ENCODE measurements at regions not wholly inside any gene's neighbourhood (a gene's known extent, or its start where the extent isn't known, plus 50 kb on each side); places are given as distances from the start of the nearest gene placed in this dataset.

DNA sequence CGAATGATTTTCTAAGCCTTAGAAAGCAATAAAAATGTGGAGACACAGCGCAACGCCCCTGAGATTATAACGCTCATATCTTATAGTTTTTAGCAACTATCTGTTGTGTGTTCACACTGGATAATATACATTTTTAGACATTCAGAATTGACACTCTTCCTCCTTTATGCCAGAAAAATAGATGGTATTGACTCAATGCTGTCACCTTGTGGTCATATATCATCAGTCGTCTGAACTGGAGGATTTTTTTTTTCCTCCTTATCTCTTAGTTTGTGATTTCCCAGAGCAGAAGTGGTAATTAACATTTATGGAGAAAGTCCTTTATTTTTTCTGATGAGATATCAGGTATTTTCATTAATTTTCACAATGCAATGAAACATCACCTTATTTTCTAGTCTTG is 759.6 kb downstream of the RAB28 start:
- Histone ChIP-seq H3K79me2 (ENCODE audit: insufficient read depth, low read length) (no peaks in the 10 kb centered on the region), H3K27me3 (ENCODE audit: insufficient read depth, low read length) (no peaks in the 10 kb centered on the region), H3K4me2 (ENCODE audit: low read length) (no peak overlapping the region), H3K36me3 (ENCODE audit: control insufficient read depth in 1 of 2, insufficient read depth in 2 of 2, low read length in 2 of 2) (no peaks in the 10 kb centered on the region), H4K20me1 (ENCODE audit: insufficient read depth) (no peaks in the 10 kb centered on the region), H3K27ac (ENCODE audit: low read depth, low read length) (no peak overlapping the region), H3K9ac (ENCODE audit: low read length) (no peak overlapping the region), H2AFZ (ENCODE audit: low read depth, low read length, poor library complexity, severe bottlenecking) (no peak overlapping the region), H3K4me1 (ENCODE audit: control insufficient read depth in 1 of 2, insufficient read depth in 2 of 2, low read length in 2 of 2) (no peaks in the 10 kb centered on the region), H3K9me2 (ENCODE audit: insufficient read depth) (no peaks in the 10 kb centered on the region), H3K9me3 (ENCODE audit: control insufficient read depth in 1 of 2, insufficient read depth in 1 of 2, low read depth in 1 of 2, low read length in 2 of 2) (no peaks in the 10 kb centered on the region), H3K4me3 (replicated peaks in 1 of 2; ENCODE audit: low read depth in 1 of 2, low read length in 2 of 2) (no peak overlapping the region)
- ChIA-PET POLR2A (no interaction called here), RAD21 (ENCODE audit: low non-redundant PET in 1 of 2, low total read pairs in 2 of 2, uncharacterized antibody in 2 of 2, unreplicated experiment in 2 of 2) (no interaction called here), CTCF (no interaction called here)
- DNase-seq (ENCODE audit: low read depth, low spot score): no peak
- BruUV-seq (replicated peaks): no TSS peak
- TF ChIP-seq RAD21 (IDR thresholded peaks at IDR 0.05; ENCODE audit: low read depth): peak; percentile 62
- no peak for TF ChIP-seq EZH2phosphoT487 (IDR thresholded peaks at IDR 0.05; ENCODE audit: borderline replicate concordance)
- TF ChIP-seq, protein P1, sequence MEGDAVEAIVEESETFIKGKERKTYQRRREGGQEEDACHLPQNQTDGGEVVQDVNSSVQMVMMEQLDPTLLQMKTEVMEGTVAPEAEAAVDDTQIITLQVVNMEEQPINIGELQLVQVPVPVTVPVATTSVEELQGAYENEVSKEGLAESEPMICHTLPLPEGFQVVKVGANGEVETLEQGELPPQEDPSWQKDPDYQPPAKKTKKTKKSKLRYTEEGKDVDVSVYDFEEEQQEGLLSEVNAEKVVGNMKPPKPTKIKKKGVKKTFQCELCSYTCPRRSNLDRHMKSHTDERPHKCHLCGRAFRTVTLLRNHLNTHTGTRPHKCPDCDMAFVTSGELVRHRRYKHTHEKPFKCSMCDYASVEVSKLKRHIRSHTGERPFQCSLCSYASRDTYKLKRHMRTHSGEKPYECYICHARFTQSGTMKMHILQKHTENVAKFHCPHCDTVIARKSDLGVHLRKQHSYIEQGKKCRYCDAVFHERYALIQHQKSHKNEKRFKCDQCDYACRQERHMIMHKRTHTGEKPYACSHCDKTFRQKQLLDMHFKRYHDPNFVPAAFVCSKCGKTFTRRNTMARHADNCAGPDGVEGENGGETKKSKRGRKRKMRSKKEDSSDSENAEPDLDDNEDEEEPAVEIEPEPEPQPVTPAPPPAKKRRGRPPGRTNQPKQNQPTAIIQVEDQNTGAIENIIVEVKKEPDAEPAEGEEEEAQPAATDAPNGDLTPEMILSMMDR (IDR thresholded peaks at IDR 0.05 in 2 of 3, conservative IDR thresholded peaks at IDR 0.05 in 1 of 3; ENCODE audit: borderline replicate concordance in 1 of 3, insufficient read depth in 1 of 3, low read depth in 2 of 3, low read length in 2 of 3): peak; percentile 55 to 70 (median 55); a peak in 5 of 6 replicates
- intact Hi-C loops (cut with micrococcal nuclease): no loop called here
- peak; percentile 53 for ATAC-seq

- no peak overlapping the region for H3K27ac ChIP-seq (ENCODE audit: low read depth, low read length)
- ChIA-PET RAD21 (ENCODE audit: low non-redundant PET in 1 of 2, low total read pairs in 2 of 2, uncharacterized antibody in 2 of 2, unreplicated experiment in 2 of 2) (interaction anchor here (0.7 kb wide), 2 partner anchors 47 to 394 kb away, joined by 3 read pairs; no protein-coding TSS in a partner anchor), CTCF (no interaction called here), POLR2A (no interaction called here)
- H3K4me1 ChIP-seq (ENCODE audit: control insufficient read depth in 1 of 2, insufficient read depth in 2 of 2, low read length in 2 of 2): no peaks in the 10 kb centered on the region
- TF ChIP-seq YY1 (IDR thresholded peaks at IDR 0.05; ENCODE audit: extremely low read depth, insufficient replicate concordance, low read depth, low read length) (no peak), SIN3A (IDR thresholded peaks at IDR 0.05; ENCODE audit: low read depth) (no peak), ZFX (IDR thresholded peaks at IDR 0.05) (no peak), POLR2AphosphoS5 (IDR thresholded peaks at IDR 0.05; ENCODE audit: low read depth, low read length) (no peak), TCF7L2 (IDR thresholded peaks at IDR 0.05; ENCODE audit: borderline replicate concordance, extremely low read depth, insufficient read depth, insufficient read length) (no peak), SRF (IDR thresholded peaks at IDR 0.05; ENCODE audit: low read depth) (no peak), JUND (IDR thresholded peaks at IDR 0.05) (no peak), ELF1 (IDR thresholded peaks at IDR 0.05; ENCODE audit: borderline replicate concordance, low read depth) (no peak), RAD21 (IDR thresholded peaks at IDR 0.05; ENCODE audit: low read depth) (peak; percentile 57)
- TF ChIP-seq, protein P2, sequence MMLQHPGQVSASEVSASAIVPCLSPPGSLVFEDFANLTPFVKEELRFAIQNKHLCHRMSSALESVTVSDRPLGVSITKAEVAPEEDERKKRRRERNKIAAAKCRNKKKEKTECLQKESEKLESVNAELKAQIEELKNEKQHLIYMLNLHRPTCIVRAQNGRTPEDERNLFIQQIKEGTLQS (IDR thresholded peaks at IDR 0.05): no peak
- TF ChIP-seq, protein P3, sequence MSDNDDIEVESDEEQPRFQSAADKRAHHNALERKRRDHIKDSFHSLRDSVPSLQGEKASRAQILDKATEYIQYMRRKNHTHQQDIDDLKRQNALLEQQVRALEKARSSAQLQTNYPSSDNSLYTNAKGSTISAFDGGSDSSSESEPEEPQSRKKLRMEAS (IDR thresholded peaks at IDR 0.05): no peak
- TF ChIP-seq, protein P1 (IDR thresholded peaks at IDR 0.05 in 2 of 3, conservative IDR thresholded peaks at IDR 0.05 in 1 of 3; ENCODE audit: borderline replicate concordance in 1 of 3, insufficient read depth in 1 of 3, low read depth in 2 of 3, low read length in 2 of 3): peak in 2 of 3 experiments; percentile 9 to 37; a peak in 3 of 6 replicates
- no peak overlapping the region for H2AFZ ChIP-seq (ENCODE audit: low read depth, low read length, poor library complexity, severe bottlenecking)
- ATAC-seq (peak; percentile 66), DNase-seq (ENCODE audit: low read depth, low spot score) (no peak)
- no peaks in the 10 kb centered on the region for H3K27me3 ChIP-seq (ENCODE audit: insufficient read depth, low read length)
- no peaks in the 10 kb centered on the region for H3K9me2 ChIP-seq (ENCODE audit: insufficient read depth)
- no peaks in the 10 kb centered on the region for H3K9me3 ChIP-seq (ENCODE audit: control insufficient read depth in 1 of 2, insufficient read depth in 1 of 2, low read depth in 1 of 2, low read length in 2 of 2)
- H3K4me2 ChIP-seq (ENCODE audit: low read length): peak overlapping the region; percentile 2; the same call in 1 of the 2 replicates
- no peak overlapping the region for H3K4me3 ChIP-seq (replicated peaks in 1 of 2; ENCODE audit: low read depth in 1 of 2, low read length in 2 of 2)
- no peaks in the 10 kb centered on the region for H4K20me1 ChIP-seq (ENCODE audit: insufficient read depth)
- intact Hi-C loops (cut with micrococcal nuclease): no loop called here
- no peak overlapping the region for H3K9ac ChIP-seq (ENCODE audit: low read length)
- H3K36me3 ChIP-seq (ENCODE audit: control insufficient read depth in 1 of 2, insufficient read depth in 2 of 2, low read length in 2 of 2): no peaks in the 10 kb centered on the region
- BruUV-seq (replicated peaks): no TSS peak
- H3K79me2 ChIP-seq (ENCODE audit: insufficient read depth, low read length): no peaks in the 10 kb centered on the region
These were observed 760.2 kb downstream of the RAB28 start for GRCh38 chr4:12723849-12724447.
